Cortex of kidney (tissue), 1 donor: ENCODE measurements at regions not wholly inside any gene's neighbourhood (a gene's known extent, or its start where the extent isn't known, plus 50 kb on each side); places are given as distances from the start of the nearest gene placed in this dataset.

Experiments used
- DNase-seq: peaks from one replicate; lab custom pipeline; 2025; lab: John Stamatoyannopoulos, UW

DNA sequence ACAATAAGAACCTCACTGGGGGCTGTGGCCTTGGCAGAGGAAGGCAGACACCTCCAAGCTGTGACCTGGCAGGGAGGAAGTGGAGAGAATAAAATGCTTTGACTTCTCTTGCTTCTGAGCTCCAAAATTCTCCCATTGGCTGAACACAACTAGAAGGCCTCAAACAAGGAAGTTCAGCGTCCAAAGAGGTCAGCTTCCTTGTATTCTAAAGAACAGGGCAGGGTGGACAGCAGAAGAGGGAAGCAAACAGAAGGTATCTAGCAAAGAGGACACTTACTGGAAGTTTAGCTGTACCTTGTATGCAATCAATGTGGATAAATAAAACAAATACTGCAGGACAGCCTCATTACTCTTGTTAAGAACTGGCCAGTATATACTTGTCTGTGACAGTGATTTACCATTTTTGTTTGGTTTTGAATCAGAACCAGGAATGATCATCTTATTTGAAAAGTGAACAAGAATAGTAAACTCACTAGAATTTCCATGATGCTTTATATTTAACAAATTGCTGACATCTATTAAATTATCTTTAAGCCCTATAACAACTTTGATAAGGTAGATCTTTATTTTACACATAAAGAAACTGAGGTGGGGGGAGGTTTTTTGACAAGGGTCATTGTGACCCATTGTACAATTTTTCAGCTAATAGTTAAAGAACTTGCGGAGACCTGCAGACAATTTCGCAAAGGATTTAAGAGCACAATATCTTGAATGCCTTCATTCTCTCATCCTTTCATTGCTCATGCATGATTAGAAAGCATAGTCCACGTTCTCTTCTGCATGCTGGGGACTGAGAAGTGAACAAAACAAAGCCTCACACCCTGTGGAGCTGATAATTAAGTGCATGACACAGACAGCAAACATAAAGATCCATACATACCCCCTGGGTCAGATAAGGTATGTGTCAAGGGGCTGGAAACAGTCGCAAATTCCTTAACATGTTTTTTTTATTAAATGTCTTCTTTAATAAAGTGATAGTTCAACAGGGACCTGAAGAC lies 1448.0 kb downstream of the AACS start:
- no peak for DNase-seq

DNA sequence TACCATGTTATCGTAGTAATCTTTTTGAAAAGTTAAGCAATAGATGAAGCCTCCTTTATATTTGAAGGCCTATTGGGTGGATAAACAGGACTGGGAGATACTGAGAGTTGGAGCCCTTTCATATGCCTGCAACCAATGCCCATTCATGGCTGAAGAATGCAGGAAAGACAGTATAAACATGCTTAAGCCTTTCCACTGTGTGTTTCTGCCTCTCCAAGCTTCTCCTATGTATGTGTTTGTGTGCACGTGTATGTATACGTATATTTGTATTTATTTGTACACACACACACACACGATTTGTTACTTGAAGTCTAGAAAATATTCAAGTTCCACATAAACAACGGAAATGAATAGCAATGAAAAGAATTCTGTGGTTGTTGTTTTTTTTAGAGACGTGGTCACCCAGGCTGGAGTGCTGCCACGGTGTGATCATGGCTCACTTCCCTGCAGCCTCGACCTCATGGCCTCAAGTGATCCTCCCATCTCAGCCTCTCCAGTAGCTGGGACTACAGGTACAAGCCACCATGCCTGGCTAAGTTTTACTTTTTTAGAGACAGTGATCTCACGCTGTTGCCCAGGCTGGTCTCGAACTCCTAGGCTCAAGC lies 1453.5 kb downstream of the AACS start:
- no peak for DNase-seq

DNA sequence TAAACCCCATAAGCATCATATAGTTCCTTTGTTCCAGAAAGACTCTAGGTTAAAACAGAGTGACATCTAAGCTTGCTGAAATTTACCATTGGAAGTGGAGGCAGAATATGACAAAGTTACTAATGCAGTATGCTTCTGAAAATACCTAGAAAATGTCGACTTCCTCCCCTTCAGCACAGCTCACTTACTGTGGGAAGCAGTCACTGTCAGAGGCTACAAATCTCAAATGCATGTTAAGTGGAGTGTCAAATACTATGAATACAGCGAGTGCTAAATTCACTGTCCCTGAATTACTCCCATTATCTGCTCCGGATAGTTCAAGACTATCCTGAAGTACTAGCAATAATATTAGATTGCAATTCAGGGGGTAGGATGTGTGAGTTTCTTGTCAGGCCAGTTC lies 1454.6 kb downstream of the AACS start:
- no peak for DNase-seq

GRCh38 chr12:126523891-126524290 lies 1458.7 kb downstream of the AACS start:
- DNase-seq = no peak

GRCh38 chr12:126534495-126534894 lies 1469.3 kb downstream of the AACS start:
- no peak for DNase-seq

GRCh38 chr12:126534942-126535341 lies 1469.7 kb downstream of the AACS start:
- DNase-seq = no peak

DNA sequence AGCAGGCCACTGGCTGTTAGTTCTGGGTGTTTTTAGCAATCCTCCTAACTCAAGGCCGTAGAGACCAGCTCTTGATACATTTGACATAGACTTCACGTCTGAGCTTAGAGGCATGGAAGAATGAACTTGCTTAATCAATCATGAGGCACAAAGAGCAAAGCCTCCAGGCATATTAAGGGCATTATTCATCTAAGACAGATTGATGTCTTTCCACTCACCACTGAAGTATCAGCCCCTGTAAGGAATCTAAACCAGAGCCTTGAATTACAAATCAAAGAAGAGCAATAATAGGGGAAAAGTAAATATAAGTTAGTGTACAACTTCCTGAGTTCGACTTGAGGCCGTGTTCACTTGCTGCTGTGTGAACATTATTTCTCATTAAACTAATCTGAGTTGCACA lies 1470.7 kb downstream of the AACS start:
- DNase-seq = no peak

- DNase-seq = no peak
Measured at GRCh38 chr12:126537961-126538530, 1472.8 kb downstream of the AACS start.

GRCh38 chr12:126538888-126539287 lies 1473.7 kb downstream of the AACS start:
- no peak for DNase-seq

GRCh38 chr12:126545411-126545810 lies 1480.2 kb downstream of the AACS start:
- DNase-seq = no peak

- DNase-seq = no peak
Measured at GRCh38 chr12:126547905-126548304, 1482.7 kb downstream of the AACS start.

- no peak for DNase-seq
Measured at GRCh38 chr12:126551869-126552268, 1486.6 kb downstream of the AACS start.

DNA sequence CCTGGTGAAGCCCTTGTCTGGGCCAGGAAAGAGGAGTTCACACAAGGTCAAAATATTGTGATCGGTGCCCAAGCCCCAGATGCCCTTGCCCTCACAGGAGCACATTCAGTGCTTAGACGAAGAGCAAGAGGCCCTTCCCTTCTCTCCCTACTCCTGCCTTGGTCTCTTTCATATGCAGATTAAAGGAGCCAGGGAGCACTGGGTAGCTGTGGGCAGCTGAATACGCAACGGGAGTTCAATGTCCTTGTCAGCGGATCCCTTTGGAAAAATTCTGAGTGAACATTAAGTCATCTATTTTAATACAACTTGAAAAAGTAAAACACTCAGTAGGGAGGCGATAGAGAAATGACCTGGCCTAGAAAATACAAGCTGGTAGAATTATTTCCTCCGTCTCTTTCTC lies 1489.4 kb downstream of the AACS start:
- no peak for DNase-seq

DNA sequence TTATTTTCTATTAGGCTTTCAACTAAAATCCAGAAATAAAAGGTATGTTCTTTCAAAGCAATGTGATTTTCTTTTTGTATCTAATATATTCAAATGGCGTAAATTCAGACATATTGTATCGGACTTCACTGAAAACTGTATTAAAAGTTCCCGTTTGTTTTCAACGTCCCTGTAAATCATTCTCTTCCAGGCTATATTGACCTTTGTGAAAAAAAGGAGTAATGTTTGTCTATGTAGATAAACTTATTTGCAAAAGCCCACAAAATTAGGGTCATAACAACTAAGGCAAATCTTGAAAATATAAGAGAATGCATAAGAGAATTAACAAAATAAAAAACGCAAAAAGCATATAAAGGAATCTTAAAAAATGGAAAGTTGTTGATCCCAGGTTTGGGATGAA lies 1492.4 kb downstream of the AACS start:
- no peak for DNase-seq

GRCh38 chr12:126558219-126558618 lies 1493.0 kb downstream of the AACS start:
- no peak for DNase-seq

DNA sequence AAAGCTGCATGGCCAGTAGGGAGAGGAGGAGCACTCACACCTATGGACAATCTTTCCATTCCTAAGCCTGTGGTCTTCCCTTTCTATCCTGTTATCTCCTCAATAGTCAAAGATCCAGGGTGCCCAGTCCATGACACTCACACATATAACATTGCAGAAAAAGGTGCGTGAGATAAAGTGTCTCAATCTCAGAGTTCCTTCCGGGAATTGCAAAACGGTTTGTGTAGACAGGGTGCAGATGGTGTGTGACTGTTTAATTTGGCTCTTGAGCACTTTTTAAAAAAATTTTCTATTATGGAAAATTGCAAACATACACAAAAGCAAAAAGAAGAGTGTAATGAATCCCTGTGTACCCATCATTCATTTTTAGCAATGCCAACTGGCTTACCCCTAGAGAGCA lies 1493.6 kb downstream of the AACS start:
- no peak for DNase-seq

DNA sequence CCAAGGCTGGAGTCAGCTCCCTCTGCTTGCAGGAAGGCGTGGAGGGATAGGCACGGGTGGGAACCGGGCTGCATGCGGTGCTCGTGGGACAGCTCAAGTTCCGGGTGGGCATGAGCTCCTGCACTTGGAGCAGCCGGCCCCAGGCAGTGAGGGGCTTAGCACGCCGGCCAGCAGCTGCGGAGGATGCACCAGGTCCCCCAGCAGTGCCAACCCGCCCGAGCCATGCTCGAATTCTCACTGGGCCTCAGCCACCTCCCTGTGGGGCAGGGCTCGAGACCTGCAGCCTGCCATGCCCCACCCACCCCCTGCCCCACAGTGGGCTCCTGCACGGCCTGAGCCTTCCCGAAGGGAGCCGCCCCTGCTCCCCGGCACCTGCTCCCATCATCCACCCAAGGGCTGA lies 1501.8 kb downstream of the AACS start:
- DNase-seq = no peak

DNA sequence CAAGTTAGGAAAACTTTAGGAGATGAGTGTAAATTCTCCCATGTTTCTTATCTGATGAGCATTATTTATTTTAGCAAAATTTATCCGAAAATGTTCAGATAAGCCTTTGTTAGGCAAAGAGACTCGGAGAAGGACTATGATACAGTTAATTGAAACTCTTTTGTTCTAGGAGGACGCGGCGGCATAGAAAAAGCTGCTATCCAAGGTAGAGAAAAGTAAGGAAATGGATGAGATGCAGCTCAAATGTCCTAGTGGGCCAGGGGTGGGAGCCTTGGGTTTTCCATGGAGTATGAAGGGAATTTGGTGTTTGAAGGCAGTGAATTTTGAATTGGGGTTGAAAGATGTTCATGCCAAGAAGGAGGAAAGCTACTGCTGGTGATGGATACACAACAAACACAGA lies 1504.5 kb downstream of the AACS start:
- no peak for DNase-seq

DNA sequence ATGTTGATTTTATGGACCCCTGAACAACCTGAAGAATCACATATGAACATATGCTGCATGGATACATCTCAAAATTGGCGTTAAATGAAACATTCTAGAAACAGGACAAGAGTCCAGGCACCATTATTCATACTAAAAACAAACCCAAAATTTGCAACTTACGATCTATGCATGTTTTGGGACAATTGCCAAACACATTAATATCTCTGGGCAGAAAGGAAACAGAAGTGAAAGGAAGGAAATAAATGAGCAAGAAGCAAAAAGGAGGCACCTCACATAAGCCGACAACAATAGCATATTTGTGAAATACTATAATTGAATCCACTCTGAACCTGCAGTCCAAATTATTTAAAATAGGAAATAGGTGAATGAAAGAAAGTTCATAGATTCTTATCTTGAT lies 1505.3 kb downstream of the AACS start:
- DNase-seq = no peak

GRCh38 chr12:126572170-126572569 lies 1506.9 kb downstream of the AACS start:
- DNase-seq = no peak

DNA sequence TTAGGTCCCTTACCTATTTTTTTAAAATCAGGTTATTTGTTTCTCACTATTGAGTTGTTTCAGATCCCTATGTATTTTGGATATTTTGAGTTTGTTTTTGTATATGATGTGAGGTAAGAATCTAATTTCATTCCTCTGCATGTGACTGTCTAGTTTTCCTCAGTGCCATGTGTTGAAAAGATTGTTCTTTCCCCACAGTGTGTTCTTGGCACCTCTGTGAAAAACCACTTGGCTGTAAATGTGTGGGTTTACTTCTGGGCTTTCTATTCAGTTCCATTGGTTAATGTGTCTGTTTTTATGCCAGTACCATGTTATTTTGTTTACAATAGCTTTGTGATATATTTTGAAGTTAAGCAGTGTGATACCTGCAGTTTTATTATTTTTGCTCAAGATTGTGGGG lies 1516.4 kb downstream of the AACS start:
- DNase-seq = no peak

DNA sequence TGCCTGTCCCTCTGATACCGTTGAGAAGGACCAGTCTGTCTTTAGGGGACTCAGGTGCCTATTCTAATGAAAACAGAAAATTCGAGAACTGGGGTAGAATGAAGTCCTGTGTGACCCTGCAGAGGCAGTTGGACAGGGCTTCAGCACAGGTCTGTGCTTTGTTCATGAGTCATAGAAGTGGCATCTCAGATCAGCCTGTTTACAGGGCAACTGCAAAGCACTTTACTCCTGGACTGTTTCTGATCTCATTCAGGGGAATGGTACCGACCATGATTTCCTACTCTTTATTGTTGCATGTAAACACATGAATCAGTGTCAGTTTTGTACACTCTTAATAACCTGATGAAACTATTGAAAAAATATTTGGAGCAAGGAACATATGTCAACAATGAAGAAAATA lies 1517.0 kb downstream of the AACS start:
- DNase-seq = no peak

GRCh38 chr12:126588586-126589249 lies 1523.5 kb downstream of the AACS start:
- no peak for DNase-seq
